NCI-H526 (cell line): ENCODE measurements at regions not wholly inside any gene's neighbourhood (a gene's known extent, or its start where the extent isn't known, plus 50 kb on each side); places are given as distances from the start of the nearest gene placed in this dataset.

Experiments used
- DNase-seq, 2 experiments: peaks; one replicate each; lab custom pipeline; 2025; lab: John Stamatoyannopoulos, UW

DNA sequence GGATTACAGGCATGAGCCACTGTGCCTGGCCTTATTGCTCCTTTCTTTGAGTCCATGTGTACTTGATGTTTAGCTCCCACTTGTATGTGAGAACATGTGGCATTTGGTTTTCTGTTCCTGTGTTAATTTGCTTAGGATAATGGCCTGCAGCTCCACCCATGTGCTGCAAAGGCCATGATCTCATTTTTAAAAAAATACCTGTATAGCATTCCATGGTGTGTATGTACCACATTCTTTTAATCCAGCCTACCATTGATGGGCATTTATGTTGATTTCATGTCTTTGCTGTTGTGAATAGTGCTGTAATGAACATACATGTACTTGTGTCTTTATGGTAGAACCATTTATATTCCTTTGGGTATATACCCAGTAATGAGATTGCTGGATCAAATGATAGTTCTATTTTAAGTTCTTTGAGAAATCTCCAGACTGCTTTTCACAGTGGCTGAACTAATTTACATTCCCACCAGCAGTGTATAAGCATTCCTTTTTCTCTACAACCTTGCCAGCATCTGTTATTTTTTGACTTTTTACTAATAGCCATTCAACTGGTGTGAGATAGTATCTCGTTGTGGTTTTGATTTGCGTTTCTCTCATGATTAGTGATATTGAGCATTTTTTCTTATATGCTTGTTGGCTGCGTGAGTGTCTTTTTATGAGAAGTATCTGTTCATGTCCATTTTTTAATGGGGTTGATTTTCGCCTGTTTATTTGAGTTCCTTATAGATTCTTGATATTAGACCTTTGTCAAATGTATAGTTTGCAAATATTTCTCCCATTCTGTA is 136.4 kb upstream of the SPRED2 start:
- DNase-seq = peak in 1 of 2 experiments; percentile 43

DNA sequence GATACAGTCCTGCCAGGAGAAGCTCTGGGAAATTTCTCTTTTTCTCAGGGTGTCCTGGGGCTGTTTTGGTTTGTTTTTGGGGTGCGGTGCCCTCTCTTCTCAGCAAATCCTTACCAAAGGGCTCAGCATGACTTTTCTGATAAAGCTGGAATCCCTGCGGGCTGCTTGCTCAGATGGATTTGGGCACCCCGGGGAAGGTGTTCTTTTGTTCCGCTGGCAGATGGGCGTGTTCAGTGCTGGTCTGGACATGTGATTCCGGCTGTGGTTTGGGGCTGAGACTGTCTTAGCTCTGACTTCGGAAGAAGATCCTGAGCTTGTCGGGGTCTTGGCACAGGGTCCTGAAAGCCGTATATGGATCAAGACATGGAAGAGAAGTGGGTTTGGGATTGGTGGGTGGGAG is 134.2 kb upstream of the SPRED2 start:
- no peak for DNase-seq

DNA sequence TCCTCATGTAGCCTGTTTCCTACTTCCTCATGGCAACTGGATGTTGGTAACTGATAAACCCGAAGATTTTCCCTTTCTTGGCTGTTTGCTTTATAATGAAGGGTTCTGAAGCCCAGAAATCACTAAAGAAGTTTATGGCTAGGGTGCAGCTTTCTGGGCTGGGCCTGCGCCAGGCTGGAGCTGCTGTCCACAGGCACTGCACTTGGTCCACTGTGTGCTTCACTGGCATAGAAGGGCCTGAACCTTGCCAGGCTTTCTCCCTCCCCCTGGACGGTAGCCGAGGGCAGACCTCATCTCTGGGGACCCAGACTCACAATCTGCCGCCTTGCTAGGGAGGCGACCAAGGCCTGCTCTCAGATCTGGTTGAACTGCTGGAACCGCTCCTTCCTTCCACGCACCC is 133.3 kb upstream of the SPRED2 start:
- DNase-seq = no peak

DNA sequence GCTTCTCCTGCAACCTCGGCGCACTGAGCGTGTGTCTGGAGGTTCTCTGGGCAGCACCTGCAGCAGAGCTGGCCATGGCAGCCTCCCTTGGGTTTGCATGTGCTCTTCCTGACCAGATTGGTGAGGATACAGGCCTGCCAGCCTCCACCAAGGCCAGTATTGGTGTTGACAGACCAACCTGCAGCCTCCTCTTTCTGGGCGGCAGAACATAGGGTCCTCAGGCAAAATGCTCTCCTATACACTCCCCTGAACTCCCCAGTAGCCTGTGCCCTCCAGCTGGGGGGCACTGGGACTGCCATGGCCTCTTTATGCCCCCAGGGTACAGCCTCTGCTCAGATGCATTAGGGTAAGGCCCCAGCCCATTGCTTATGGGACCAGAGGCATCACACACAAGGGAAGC is 131.9 kb upstream of the SPRED2 start:
- DNase-seq = no peak

DNA sequence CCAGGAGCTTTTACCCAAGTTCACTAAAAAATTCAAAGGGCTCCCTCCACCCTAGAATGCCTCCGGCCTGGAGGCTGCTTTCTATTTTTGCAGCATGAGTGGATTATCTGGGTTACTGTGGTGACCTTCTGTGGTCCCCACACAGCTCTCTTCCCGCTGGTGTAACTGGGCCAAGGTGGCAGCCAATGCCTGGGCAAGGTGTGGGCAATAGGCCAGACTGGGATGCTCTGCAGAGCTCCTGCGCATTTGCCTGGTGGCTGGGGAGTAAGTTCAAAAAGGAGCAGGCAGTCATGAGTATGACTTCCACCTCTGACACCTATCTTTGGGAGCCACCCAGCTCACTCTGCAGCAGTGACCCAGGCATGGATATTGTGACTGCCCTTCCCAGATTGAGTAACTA is 130.5 kb upstream of the SPRED2 start:
- no peak for DNase-seq

DNA sequence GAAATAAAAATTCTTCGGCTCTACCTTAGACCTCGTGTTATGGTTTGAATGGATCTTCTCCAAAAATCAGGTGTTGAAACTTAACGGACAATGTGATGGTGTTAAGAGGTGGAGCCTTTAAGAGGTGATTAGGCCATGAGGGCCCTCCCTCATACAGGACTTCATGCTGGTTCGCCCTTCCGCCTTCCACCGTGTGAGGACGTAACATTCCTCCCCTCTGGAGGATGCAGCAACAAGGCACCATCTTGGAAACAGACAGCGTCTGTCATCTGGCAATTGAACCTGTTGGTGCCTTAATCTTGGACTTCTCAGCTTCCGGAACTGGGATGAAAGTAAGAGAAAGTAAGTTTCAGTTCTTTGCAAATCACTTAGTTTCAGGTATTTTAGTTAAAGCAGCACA is 126.3 kb upstream of the SPRED2 start:
- DNase-seq = no peak

DNA sequence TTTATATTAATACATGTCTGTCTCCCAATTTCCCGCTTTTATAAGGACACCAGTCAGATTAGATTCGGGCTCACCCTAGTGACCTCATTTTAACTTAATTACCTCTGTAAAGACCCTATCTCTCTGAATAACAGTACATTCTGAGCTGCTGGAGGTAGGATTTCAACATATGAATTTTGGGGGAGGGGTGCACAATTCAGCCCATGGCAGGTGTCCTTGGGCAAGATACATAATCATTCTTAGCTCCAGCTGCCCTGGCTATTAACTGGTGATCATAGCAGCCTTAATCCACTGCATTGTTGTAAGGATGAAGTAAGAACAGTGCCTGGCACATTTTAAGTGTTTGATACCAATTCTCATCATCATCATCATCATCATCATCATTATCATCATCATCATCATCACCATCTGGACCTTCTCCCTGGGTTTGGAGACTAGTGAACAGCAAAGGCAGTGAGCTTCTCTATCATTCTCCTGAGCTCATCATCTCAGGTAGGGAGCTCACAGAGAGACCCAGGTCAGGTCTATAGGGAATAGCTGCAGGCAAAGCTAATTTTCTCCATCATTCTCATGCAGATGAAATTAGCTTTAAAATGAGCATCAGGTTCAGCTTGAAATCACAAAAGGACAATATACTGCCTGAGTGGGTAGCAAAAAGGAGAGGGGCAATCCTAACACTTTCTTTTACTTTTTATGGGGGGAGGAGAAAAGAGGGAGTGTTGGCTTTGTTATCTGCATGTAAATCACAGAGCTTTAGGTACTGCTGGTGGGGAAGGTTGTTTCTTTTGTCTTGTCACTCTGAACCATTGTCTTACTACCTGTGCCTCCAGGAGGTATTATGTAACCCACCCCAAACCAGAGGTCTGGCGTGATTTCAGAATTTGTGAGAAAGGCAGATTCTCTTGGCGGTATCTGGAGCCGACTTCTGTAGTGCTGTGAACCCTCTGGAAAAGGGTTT is 125.5 kb upstream of the SPRED2 start:
- no peak for DNase-seq

DNA sequence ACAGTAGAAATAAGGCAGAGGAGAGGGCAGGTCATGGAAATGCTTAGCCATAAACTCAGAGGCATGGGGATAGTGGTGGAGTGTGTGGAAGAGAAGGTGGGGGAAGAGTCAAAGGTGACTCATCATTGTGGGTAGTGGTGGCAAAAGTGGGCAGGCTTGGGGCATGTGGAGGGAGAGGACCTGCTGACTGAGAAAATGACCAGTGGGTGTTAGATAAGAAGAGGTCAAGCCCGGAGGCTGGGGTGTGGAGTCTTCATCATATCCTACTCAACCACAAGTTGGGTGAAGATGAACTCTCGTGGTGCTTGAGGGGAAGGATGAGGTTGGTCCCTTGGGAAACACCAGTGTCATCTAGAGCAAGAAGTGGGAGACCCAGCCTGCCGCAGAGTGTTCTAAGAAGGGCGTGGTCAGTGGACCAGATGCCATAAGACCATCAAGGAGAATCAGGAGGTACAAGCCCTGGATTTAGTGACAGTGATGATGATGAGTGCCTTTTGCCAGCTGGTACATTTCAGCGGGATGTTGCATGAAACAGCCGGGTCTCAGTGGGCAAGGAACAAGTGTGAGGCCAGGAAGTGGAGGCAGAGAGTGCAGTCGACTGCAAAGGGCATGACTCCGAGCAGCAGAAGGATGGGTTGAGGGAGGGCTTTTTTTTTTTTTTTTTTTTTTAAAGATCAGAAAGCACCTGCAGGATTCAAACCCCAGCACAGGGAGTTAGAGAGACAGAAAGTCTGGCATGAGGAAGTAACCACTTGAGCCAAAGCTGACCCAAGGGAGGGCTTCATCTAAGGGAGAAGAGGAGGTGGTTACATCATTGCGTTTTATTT is 122.6 kb upstream of the SPRED2 start:
- DNase-seq = no peak

DNA sequence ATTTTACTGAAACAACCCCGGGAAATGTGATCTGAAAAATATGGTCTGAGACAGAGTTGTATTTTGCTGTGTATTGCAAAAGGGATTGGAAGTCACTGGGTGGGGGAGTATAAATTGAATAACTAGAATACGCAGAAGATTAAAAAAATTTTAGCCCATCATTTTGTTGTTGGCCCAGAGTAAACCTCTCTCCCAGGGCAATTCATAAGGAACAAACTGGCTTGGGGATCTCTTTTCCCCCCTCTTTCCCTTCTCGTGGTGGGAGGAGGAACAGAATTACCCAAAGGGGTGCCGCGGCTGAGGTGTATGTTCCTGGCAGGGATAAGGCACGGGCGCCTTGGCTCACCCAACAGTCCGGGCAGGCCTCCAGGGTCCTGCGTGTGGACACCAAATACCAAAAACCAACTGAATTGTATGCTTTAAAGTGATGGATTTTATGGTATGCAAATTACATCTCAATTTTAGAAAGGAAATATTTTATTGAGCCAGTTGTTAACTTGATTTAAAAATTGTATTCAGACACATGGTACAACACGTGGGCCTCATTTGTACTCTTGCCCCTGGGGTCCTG is 121.2 kb upstream of the SPRED2 start:
- no peak for DNase-seq

DNA sequence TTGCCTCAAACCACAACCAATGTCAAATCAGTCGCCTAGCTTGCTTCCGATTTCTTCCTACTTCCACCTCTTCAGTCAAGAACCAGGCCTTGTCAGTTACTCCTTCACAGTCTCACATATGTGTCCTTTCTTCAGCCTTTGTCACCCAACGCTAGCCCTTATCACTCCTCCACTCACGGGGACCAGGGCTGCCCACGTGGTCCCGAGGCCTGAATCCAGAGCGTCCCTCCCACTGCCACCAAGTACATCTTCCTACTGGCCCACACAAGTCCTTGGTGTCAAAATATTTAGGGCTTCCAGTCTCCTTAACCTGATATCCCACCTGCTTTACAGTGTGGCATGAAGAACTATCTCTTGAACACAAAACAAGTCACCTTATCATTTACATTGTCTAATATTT is 119.1 kb upstream of the SPRED2 start:
- no peak for DNase-seq

DNA sequence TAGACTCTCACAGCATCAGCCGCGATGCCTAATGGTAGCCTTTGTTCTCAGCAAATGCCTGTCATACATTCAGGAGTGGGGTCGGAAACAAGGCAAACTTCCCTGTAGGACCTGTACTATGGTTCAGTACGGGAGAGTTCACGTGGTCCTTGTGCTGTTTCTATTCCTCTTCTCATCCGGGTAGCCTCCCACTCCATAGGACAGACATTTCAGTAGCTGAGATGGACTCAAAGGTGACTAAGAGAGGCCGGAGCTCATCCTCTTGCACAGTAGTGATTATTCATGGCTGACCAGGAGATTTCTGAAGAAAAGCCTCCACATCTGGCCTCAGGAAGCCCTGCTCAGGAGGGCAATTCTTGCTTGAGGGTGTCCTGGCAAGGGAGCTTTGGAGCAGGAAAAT is 117.8 kb upstream of the SPRED2 start:
- DNase-seq = no peak

DNA sequence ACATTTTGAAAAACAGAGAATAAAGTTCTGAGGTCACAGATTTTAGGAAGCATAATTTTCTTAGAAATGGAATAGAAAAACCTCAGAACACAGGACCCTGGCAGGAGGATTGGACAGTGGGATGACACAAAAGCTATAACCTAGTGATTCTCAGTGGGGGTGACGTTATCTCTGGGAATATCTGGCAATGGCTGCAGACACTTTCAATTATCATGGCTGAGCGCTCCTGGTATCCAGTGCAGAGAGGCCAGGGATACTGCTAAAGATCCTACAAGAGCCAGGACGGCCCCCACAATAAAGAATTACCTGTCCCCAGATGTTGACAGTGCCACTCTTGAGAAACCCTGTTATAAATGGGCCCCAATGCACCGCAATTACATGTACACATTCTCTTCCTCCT is 117.2 kb upstream of the SPRED2 start:
- DNase-seq = no peak

DNA sequence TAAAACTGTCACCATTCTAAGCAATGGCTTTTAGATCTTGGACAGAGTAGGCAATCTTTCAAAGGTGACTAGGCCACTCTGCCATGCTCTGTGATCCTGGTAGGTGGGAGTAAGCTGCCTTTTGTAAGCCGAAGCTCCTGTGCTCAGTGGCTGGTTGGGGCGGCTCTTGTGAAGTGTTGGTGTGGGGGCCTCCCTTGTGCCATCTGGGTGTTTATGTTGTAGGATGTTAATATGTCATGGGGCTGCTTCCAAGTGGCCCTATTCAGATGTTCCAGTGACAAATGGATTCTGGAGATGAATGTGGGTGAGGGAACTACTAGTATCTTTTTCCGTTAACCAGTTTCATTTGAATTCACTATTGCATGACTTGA is 116.8 kb upstream of the SPRED2 start:
- no peak for DNase-seq

DNA sequence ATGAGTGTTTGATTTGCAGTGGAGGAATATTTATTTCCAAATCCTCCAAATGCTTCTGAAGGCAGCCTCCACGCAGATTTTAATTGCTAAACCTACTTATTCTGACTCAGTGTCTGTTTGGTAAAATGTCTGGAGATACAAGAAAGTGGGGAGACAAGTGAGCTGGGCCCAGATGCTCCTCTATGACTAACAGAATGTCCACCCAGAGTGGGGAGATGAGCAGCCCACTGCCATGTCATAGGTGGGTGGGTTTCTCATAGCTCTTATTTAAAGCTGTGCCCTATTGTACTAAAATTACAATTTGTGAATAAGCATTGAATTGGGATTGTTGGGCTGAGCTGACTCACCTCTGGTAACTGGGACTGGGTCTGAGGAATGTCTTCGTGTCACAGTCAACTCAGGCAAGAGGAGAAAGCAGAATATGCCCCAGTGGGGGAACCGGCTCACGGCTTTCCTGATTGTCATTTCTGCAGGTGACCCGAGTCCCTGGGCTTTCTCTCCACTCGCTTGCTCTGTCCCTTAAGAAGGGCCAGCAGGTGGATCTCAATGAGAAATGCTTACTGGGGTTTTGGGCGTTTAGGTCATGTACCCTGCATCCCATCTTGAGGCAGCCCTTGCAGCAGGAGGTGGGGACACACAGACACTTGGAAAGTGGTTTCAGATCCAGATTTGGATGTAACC is 116.3 kb upstream of the SPRED2 start:
- DNase-seq = no peak

DNA sequence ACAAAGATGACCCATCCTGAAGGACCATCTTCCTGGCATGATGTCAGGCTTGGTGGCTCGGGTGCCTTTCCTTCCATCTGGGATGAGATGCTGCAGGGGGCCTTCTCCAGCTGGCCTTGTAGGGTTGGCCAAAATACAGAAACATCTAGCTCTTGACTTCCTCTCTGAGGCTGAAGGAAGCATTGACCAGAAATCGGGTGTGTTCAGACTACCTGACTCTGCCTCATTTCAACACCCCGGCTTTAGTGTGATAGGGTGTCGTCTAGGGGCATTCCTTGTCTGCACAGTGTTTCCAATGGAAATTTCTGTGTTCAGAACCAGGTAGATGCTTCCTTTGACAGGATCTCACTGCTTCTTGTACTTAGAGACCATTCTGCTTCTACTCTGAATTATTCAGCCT is 115.7 kb upstream of the SPRED2 start:
- no peak for DNase-seq

DNA sequence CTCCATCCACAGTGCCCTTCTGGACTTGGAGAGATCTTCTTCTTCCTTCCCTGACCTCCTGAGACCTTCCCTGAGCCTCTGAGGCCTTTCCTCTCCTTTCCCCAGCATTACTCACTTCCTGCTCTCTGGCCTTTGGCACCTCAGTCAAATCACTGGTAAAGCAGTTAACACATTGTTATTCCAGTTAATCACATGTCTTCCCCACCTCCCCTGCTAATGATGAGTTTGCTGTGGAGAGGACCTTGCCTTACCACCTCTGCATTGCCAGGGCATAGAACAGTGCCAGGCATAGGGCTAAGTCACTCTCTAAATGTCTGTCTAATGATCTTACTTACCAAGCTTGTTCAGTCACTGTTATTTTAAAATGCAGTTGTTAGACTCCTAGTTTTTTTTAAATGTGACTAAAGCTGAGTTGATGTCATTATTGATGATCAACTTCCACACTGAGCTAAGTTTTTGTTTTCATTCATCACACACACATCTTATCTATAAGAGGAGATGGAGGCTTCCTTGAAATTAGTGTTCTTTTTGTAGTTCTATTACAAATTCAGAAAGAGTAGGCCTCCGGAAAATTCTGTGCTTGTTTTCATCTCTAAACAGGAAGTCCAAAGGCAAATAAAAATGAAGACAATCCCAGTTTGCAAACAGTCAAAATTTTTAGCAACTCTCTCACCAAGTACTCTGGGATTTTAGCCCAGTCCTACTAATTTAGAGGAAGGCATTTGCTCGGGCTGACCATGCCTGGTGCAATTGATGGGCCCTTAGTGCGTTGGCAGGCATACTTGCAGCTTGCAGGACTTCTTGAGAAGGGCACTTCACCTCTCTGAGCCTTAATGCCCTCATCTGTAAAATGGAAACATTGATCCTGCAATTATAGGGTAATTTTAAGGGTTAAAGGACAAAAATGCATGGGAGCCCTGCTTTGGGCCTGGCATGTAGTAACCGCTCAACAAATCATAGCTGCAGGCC is 113.7 kb upstream of the SPRED2 start:
- no peak for DNase-seq

DNA sequence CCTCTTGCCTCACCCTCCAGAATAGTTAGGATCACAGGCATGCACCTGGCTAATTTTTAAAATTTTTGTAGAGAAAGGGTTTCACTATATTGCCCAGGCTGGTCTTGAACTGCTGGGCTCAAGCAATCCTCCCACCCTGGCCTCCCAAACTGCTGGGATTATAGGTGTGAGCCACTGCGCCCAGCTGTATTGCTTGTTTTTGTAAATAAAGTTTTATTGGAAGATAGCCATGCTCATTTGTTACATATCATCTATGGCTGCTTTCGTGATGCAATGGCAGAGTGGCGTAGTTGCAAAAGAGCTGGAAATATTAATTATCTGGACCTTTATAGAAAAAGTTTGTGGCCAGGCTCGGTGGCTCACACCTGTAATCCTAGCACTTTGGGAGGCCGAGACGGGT is 109.4 kb upstream of the SPRED2 start:
- no peak for DNase-seq

DNA sequence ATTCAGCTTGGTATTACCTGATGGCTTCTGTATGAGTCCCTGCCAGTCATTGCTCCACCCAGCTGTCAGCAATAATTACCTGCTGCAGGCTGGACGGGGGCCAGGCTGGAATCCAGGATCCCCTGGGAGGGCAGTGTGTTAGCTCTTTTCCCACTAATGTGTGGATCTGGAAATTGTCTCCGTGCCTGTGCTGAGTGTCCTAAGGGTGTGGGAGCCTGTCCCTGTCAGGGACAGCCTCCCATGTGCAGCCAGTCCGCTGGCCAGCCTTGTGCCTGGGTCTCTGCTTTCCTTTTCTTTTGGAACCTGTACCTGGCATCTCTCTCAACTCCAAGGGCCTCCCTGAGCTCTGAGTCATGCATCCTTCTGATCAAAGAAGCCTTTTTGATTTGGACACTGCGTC is 107.2 kb upstream of the SPRED2 start:
- no peak for DNase-seq

DNA sequence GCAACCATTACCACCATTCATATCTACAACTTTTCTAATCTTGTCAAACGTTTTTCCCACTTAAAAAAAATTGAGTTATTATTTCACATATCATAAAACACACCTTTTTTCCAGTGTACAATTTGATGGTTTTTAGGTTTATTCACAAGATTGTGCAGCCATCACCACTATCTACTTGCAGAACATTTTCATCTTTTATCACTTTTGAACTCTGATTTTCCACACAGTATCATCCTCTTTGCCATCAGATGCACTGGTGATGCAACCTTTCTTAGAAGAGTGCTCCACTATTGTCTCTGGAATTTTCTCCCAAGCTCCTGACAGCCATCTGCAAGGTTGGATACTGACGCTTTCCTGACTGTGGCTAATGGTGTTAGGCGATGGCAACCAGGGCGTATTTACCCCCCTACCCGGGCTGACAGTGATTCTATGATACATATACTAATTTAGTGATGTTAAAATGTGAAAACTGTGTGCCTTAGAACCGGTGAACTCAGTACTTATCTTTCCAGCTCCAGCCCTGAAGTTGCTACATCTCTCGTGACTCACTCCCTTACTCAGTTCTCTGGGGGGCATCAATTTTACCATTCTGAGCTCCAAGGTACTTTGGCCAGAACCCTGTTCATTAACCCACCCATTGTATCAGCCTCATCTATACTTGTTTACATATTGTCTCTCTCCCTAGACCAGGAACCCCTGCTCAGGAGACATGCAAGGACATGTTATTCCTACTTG is 105.4 kb upstream of the SPRED2 start:
- no peak for DNase-seq

DNA sequence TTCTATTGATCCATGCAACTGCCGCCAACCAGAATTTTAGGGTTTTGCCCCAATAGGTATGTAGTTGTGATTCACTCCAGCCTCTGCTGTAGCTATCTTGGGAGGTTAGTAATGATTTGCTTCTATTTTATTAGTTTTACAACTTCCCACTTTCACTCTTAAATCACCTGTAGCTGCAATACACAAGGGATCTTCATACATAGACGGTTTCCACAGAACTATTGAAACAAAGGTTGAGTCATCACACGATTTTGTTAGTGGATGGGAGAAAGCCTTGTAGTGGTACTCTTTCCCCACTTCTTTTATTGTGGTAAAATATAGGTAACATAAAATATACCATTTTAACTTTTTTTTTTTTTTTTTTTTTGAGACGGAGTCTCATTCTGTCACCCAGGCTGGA is 104.2 kb upstream of the SPRED2 start:
- DNase-seq = no peak
